SK-N-SH (cell line): ENCODE measurements at regions not wholly inside any gene's neighbourhood (a gene's known extent, or its start where the extent isn't known, plus 50 kb on each side); places are given as distances from the start of the nearest gene placed in this dataset.
"Not testable (repeated sequence)": the region's sequence is repeated elsewhere in the genome, so short reads cannot be mapped to it uniquely, and the experiment has no call there.

ENCODE experiments used
- CTCF ChIA-PET: fragments of 300-600, 350-600 bp; formaldehyde crosslinking; extraction: SDS; loops from one replicate; lab custom pipeline; 2021; lab: Yijun Ruan, JAX
- POLR2A ChIA-PET: fragments of 350-600 bp; sonication (Branson Sonifier 250); formaldehyde crosslinking; extraction: SDS; loops from one replicate; lab custom pipeline; 2020; ENCODE audit warnings: antibody characterized with exemption, inconsistent platforms; lab: Yijun Ruan, JAX
- DNase-seq: peaks from one replicate; pipeline ENCODE4 v3.0.0; 2012
- H2AFZ ChIP-seq: fragments of 200-600 bp; sonication (generic); 2 replicates; pipeline ENCODE4 v1.8.1; 2016; ENCODE audit warnings: antibody characterized with exemption, mild to moderate bottlenecking, low read depth
- H3F3A ChIP-seq: fragments of 200-600 bp; sonication (generic); replicated peaks from 2 replicates; pipeline ENCODE3; 2016; ENCODE audit warnings: antibody characterized with exemption, mild to moderate bottlenecking; ENCODE audit not compliant: insufficient read depth
- H3K27ac ChIP-seq, 2 experiments: fragments of 200-500 bp in 1 of 2; fragments of 200-600 bp in 1 of 2; sonication (Bioruptor generic) in 1 of 2; sonication (generic), shearing (Covaris generic) in 1 of 2; 2 replicates each; pipeline versions ENCODE4 v1.5.1 to v1.6.1; 2014 to 2016; ENCODE audit warnings: low read depth in 2 of 2, inconsistent platforms in 1 of 2, low read length in 1 of 2, mild to moderate bottlenecking in 1 of 2, mixed read lengths in 1 of 2
- H3K27me3 ChIP-seq: fragments of 200-600 bp; sonication (generic), shearing (Covaris generic); 2 replicates; pipeline ENCODE4 v1.6.1; 2016; ENCODE audit warnings: mixed run types; ENCODE audit not compliant: insufficient read depth
- H3K36me3 ChIP-seq, 2 experiments: fragments of 200-500 bp in 1 of 2; fragments of 200-600 bp in 1 of 2; sonication (Bioruptor generic) in 1 of 2; sonication (generic) in 1 of 2; replicated peaks in 1 of 2; 2 replicates each; pipeline versions ENCODE3 to v1.5.1; 2014 to 2016; ENCODE audit warnings: low read length in 1 of 2, mild to moderate bottlenecking in 1 of 2; ENCODE audit not compliant: insufficient read depth in 2 of 2, control insufficient read depth in 1 of 2
- H3K4me1 ChIP-seq, 2 experiments: fragments of 200-500 bp in 1 of 2; fragments of 200-600 bp in 1 of 2; sonication (Bioruptor generic) in 1 of 2; sonication (generic), shearing (Covaris generic) in 1 of 2; 2 replicates each; pipeline versions ENCODE4 v1.5.1 to v1.6.1; 2014 to 2016; ENCODE audit warnings: low read depth in 1 of 2, low read length in 1 of 2, mixed run types in 1 of 2; ENCODE audit not compliant: insufficient read depth in 2 of 2, control insufficient read depth in 1 of 2
- H3K4me2 ChIP-seq: fragments of 200-600 bp; sonication (generic), shearing (Covaris generic); 2 replicates; pipeline ENCODE4 v1.6.1; 2017; ENCODE audit warnings: mixed run types
- H3K4me3 ChIP-seq, 2 experiments: fragments of 200-500 bp in 1 of 2; fragments of 200-600 bp in 1 of 2; sonication (Bioruptor generic) in 1 of 2; sonication (generic), shearing (Covaris generic) in 1 of 2; 2 replicates each; pipeline versions ENCODE4 v1.5.1 to v1.8.1; 2014 to 2016; ENCODE audit warnings: low read depth in 2 of 2, inconsistent platforms in 1 of 2, low read length in 1 of 2, mild to moderate bottlenecking in 1 of 2, mixed read lengths in 1 of 2, moderate library complexity in 1 of 2
- H3K79me2 ChIP-seq: fragments of 200-600 bp; sonication (generic); 2 replicates; pipeline ENCODE4 v1.8.1; 2017; ENCODE audit warnings: mild to moderate bottlenecking; ENCODE audit not compliant: insufficient read depth
- H3K9ac ChIP-seq: fragments of 200-600 bp; sonication (generic); 2 replicates; pipeline ENCODE4 v1.6.1; 2017; ENCODE audit warnings: mixed run types
- H3K9me2 ChIP-seq: fragments of 200-600 bp; sonication (generic); 2 replicates; pipeline ENCODE4 v1.6.1; 2017; ENCODE audit warnings: mixed run types
- H3K9me3 ChIP-seq: fragments of 200-600 bp; sonication (generic); 2 replicates; pipeline ENCODE4 v1.6.1; 2017; ENCODE audit warnings: mixed run types, mild to moderate bottlenecking, moderate library complexity
- H4K20me1 ChIP-seq: fragments of 200-600 bp; sonication (generic); 2 replicates; pipeline ENCODE4 v1.6.1; 2017; ENCODE audit warnings: mild to moderate bottlenecking, mixed run types; ENCODE audit not compliant: insufficient read depth
- CHD2 ChIP-seq: fragments of 150-350 bp; IDR thresholded peaks from 2 replicates; pipeline ENCODE4 v1.6.1; 2018; ENCODE audit warnings: low read length; ENCODE audit not compliant: partially characterized antibody
- EP300 ChIP-seq, 2 experiments: IDR thresholded peaks; 2 replicates each; pipeline versions ENCODE4 v1.4.0 to v1.6.1; 2012; ENCODE audit warnings: borderline replicate concordance in 1 of 2, low read depth in 1 of 2, low read length in 1 of 2
- FOSL2 ChIP-seq: IDR thresholded peaks from 2 replicates; pipeline ENCODE4 v1.4.0; 2012; ENCODE audit warnings: low read depth, mild to moderate bottlenecking, moderate library complexity, borderline replicate concordance
- FOXJ3 ChIP-seq: sonication (generic); formaldehyde crosslinking; IDR thresholded peaks from 2 replicates; pipeline ENCODE4 v1.5.1; 2020; ENCODE audit warnings: mild to moderate bottlenecking, missing genetic modification reagents
- FOXM1 ChIP-seq: IDR thresholded peaks from 2 replicates; pipeline ENCODE4 v1.4.0; 2012; ENCODE audit warnings: low read depth, mild to moderate bottlenecking
- GABPA ChIP-seq: IDR thresholded peaks from 2 replicates; pipeline ENCODE4 v1.4.0; 2012; ENCODE audit warnings: low read depth, mild to moderate bottlenecking
- GATA2 ChIP-seq: sonication (generic); formaldehyde crosslinking; IDR thresholded peaks from 2 replicates; pipeline ENCODE4 v1.5.0; 2020; ENCODE audit warnings: mild to moderate bottlenecking, missing genetic modification reagents
- MEF2A ChIP-seq: IDR thresholded peaks from 2 replicates; pipeline ENCODE4 v1.4.0; 2012; ENCODE audit warnings: low read depth, borderline replicate concordance
- NFIC ChIP-seq: IDR thresholded peaks from 2 replicates; pipeline ENCODE4 v1.4.0; 2012; ENCODE audit warnings: borderline replicate concordance
- NRF1 ChIP-seq: IDR thresholded peaks from 2 replicates; pipeline ENCODE4 v1.6.1; 2012; ENCODE audit warnings: low read depth, mild to moderate bottlenecking, low read length
- PBX3 ChIP-seq: IDR thresholded peaks from 2 replicates; pipeline ENCODE4; 2012
- POLR2AphosphoS5 ChIP-seq: IDR thresholded peaks from 2 replicates; pipeline ENCODE4 v1.6.1; 2012; ENCODE audit warnings: low read depth, low read length
- RFX5 ChIP-seq: IDR thresholded peaks from 2 replicates; pipeline ENCODE4 v1.6.1; 2012; ENCODE audit warnings: mild to moderate bottlenecking, improper control_type of control experiment, low read length
- RXRA ChIP-seq: IDR thresholded peaks from 2 replicates; pipeline ENCODE4 v1.4.0; 2012; ENCODE audit warnings: low read depth, mild to moderate bottlenecking, borderline replicate concordance
- YY1 ChIP-seq: IDR thresholded peaks from 2 replicates; pipeline ENCODE4 v1.4.0; 2012; ENCODE audit warnings: low read depth, mild to moderate bottlenecking
- WGBS: methylation state at CpG from one replicate; pipeline ENCODE4 v1.1.6; 2017; ENCODE audit warnings: low lambda C conversion rate; 5-methylcytosine and 5-hydroxymethylcytosine counted together

GRCh38 chr1:99062192-99062591 lies 57.5 kb upstream of the PLPPR5 start:
- Histone ChIP-seq H3K4me2 (no peak overlapping the region), H3K4me1 (no peaks in the 10 kb centered on the region), H3K79me2 (no peaks in the 10 kb centered on the region), H3K27ac (no peak overlapping the region), H3F3A (no peaks in the 10 kb centered on the region), H2AFZ (no peak overlapping the region), H3K9ac (no peak overlapping the region), H3K27me3 (peaks cover 6% of the 10 kb centered on the region; the same call in 1 of the 2 replicates), H3K9me2 (no peaks in the 10 kb centered on the region), H3K9me3 (no peaks in the 10 kb centered on the region), H3K36me3 (no peaks in the 10 kb centered on the region), H4K20me1 (no peaks in the 10 kb centered on the region), H3K4me3 (no peak overlapping the region)
- TF ChIP-seq EP300 (IDR thresholded peaks at IDR 0.05; ENCODE audit: borderline replicate concordance in 1 of 2, low read depth in 1 of 2, low read length in 1 of 2) (no peak), MEF2A (no peak), PBX3 (no peak), FOSL2 (no peak)
- no peak for DNase-seq
- CTCF ChIA-PET: interaction anchor here (1.5 kb wide), 1 partner anchor 56 kb away, joined by 4 read pairs; no protein-coding TSS in a partner anchor
- POLR2A ChIA-PET: no interaction called here

- Histone ChIP-seq H3K4me3 (no peak overlapping the region), H3K4me2 (no peak overlapping the region), H3K9me3 (no peaks in the 10 kb centered on the region), H3K27me3 (peaks cover 6% of the 10 kb centered on the region; the same call in 1 of the 2 replicates), H3K9ac (no peak overlapping the region), H3K27ac (no peak overlapping the region), H3K79me2 (no peaks in the 10 kb centered on the region), H2AFZ (no peak overlapping the region), H4K20me1 (no peaks in the 10 kb centered on the region), H3K9me2 (no peaks in the 10 kb centered on the region), H3K36me3 (no peaks in the 10 kb centered on the region), H3K4me1 (no peaks in the 10 kb centered on the region; a peak in 1 of 4 replicates), H3F3A (no peaks in the 10 kb centered on the region)
- 55% methylated on average over 3 of the region's 3 CpGs for WGBS
- POLR2A ChIA-PET: interaction anchor here (0.6 kb wide), 1 partner anchor 9 kb away, joined by 3 read pairs; no protein-coding TSS in a partner anchor
- no peak for TF ChIP-seq RFX5
- TF ChIP-seq GABPA: no peak
- no peak for TF ChIP-seq YY1
- no peak for TF ChIP-seq PBX3
- TF ChIP-seq MEF2A: no peak
- no peak for TF ChIP-seq RXRA
- no peak for TF ChIP-seq NRF1
- TF ChIP-seq GATA2 (CRISPR knock-in tag): no peak
- no peak for TF ChIP-seq NFIC
- TF ChIP-seq CHD2: no peak
- TF ChIP-seq POLR2AphosphoS5: no peak
- no peak for TF ChIP-seq EP300 (IDR thresholded peaks at IDR 0.05; ENCODE audit: borderline replicate concordance in 1 of 2, low read depth in 1 of 2, low read length in 1 of 2)
- TF ChIP-seq FOXJ3: no peak
- TF ChIP-seq FOXM1: no peak
- DNase-seq: no peak
- CTCF ChIA-PET: interaction anchor here (1.3 kb wide), 1 partner anchor 17 kb away, joined by 3 read pairs; no protein-coding TSS in a partner anchor
These were observed 64.5 kb upstream of the PLPPR5 start for GRCh38 chr1:99069146-99069545.

- H3K27ac ChIP-seq, H3K27me3 ChIP-seq, H2AFZ ChIP-seq, H3K36me3 ChIP-seq, CTCF ChIA-PET, H3K9ac ChIP-seq, H4K20me1 ChIP-seq, H3K9me2 ChIP-seq, H3K79me2 ChIP-seq, H3K9me3 ChIP-seq, H3K4me2 ChIP-seq, DNase-seq, H3K4me3 ChIP-seq, POLR2A ChIA-PET, H3K4me1 ChIP-seq, H3F3A ChIP-seq: not testable (repeated sequence)
- 89% methylated on average over 13 of the region's 31 CpGs for WGBS
These were observed 73.9 kb upstream of the PLPPR5 start for GRCh38 chr1:99078529-99078928.
